ENCODE measurements at regions not wholly inside any gene's neighbourhood (a gene's known extent, or its start where the extent isn't known, plus 50 kb on each side); places are given as distances from the start of the nearest gene placed in this dataset.
"Not testable (repeated sequence)": the region's sequence is repeated elsewhere in the genome, so short reads cannot be mapped to it uniquely, and the experiment has no call there.

DNA sequence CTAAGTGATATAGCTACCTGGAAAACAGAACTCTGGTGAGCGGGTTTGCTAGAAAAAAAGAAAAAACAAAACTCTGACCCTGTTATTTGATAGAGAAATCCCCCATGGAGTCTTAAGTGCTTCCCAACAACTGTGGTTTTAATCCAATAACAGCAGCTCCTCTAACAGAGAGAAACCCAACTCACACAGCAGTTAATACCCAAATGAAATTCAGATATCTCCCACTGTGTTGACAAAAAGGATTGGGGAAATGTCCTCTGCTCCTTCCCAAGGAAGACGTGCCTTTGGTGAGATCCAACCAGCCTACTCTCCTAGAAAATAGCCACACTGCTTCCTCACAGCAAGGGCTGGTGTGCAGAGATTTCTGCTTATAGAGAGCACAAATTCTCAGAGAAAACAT lies 200.4 kb upstream of the FBXL4 start:
- H3K9me3 ChIP-seq = no peaks in the 10 kb centered on the region
- ATAC-seq (no peak), DNase-seq (no peak)
- H3K36me3 ChIP-seq = no peaks in the 10 kb centered on the region
- TF ChIP-seq, protein P1, sequence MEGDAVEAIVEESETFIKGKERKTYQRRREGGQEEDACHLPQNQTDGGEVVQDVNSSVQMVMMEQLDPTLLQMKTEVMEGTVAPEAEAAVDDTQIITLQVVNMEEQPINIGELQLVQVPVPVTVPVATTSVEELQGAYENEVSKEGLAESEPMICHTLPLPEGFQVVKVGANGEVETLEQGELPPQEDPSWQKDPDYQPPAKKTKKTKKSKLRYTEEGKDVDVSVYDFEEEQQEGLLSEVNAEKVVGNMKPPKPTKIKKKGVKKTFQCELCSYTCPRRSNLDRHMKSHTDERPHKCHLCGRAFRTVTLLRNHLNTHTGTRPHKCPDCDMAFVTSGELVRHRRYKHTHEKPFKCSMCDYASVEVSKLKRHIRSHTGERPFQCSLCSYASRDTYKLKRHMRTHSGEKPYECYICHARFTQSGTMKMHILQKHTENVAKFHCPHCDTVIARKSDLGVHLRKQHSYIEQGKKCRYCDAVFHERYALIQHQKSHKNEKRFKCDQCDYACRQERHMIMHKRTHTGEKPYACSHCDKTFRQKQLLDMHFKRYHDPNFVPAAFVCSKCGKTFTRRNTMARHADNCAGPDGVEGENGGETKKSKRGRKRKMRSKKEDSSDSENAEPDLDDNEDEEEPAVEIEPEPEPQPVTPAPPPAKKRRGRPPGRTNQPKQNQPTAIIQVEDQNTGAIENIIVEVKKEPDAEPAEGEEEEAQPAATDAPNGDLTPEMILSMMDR (IDR thresholded peaks at IDR 0.05) = no peak
- no peaks in the 10 kb centered on the region for H3K4me1 ChIP-seq
- intact Hi-C loops (cut with DNase I) = no loop called here
- H3K27me3 ChIP-seq = peaks cover 4% of the 10 kb centered on the region
- no peak overlapping the region for H3K27ac ChIP-seq
- H3K4me3 ChIP-seq = no peak overlapping the region

DNA sequence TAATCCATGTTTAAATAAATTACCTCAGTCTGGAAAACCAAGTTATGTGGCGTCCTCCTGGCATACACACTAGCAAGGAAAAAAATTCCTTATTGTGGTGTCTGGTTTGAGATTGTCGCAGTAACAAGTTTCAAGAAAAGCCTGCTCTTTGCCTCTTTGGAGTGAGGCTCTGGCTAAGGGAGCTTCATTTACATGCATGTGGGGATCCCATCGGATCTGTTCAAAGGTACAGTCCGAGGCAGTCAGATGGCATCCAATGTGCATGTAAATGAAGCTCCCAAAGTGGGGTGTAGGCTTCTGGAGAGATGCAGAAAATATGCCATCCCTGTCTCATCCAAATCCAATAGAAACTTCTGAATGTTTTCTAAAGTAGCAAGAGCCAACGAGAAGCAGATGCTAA lies 199.5 kb upstream of the FBXL4 start:
- intact Hi-C loops (cut with DNase I) = no loop called here
- Histone ChIP-seq H3K9me3 (no peaks in the 10 kb centered on the region), H3K4me1 (no peaks in the 10 kb centered on the region), H3K36me3 (no peaks in the 10 kb centered on the region), H3K27me3 (peaks cover 4% of the 10 kb centered on the region), H3K27ac (no peak overlapping the region), H3K4me3 (no peak overlapping the region)
- ATAC-seq (no peak), DNase-seq (no peak)
- TF ChIP-seq, protein P1 (IDR thresholded peaks at IDR 0.05) = no peak

DNA sequence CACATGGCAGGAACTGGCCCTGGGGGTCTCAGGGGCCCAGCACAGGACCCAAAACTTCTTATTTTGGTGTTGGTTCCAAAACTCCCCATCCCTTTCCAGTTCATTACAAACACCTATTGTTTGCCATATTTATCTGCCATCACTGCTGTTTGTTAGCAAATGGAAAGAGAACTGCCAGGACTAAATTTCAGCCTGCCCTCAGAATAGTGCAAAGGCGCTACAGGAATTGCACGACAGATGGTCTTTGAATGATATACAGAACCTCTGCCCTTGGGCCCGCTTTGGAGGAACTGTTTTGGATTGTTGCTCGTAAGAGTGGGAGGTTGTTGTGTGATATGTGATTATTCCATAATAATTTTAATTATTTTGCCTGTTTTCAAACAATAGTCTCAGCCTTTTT lies 199.0 kb upstream of the FBXL4 start:
- no peak overlapping the region for H3K27ac ChIP-seq
- no peaks in the 10 kb centered on the region for H3K4me1 ChIP-seq
- intact Hi-C loops (cut with DNase I) = no loop called here
- no peaks in the 10 kb centered on the region for H3K9me3 ChIP-seq
- TF ChIP-seq, protein P1 (IDR thresholded peaks at IDR 0.05) = no peak
- H3K4me3 ChIP-seq = no peak overlapping the region
- DNase-seq (no peak), ATAC-seq (no peak)
- H3K36me3 ChIP-seq = no peaks in the 10 kb centered on the region
- H3K27me3 ChIP-seq = peaks cover 4% of the 10 kb centered on the region

DNA sequence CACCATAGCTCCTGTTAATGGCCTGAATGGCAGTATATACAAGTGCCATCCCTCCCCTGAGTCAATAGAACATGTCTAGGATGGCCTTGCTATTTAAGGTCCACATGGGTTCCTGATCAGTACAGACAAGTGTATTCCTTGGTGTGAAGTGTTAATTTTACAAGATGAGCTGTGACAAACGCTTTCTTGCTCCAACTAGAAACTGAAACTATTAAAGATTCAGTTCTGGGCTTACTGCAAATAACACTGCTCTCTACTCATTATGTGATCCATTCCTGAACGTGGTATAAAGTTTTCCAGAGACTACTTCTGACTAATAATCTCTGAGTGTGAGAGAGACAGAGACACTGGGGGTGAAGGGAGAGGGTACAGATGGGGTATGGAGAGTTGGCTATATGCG lies 198.0 kb upstream of the FBXL4 start:
- Histone ChIP-seq H3K27me3 (peaks cover 4% of the 10 kb centered on the region), H3K9me3 (no peaks in the 10 kb centered on the region), H3K36me3 (no peaks in the 10 kb centered on the region), H3K27ac (no peak overlapping the region), H3K4me3 (no peak overlapping the region), H3K4me1 (no peaks in the 10 kb centered on the region)
- DNase-seq (no peak), ATAC-seq (no peak)
- TF ChIP-seq, protein P1 (IDR thresholded peaks at IDR 0.05) = no peak
- intact Hi-C loops (cut with DNase I) = no loop called here

DNA sequence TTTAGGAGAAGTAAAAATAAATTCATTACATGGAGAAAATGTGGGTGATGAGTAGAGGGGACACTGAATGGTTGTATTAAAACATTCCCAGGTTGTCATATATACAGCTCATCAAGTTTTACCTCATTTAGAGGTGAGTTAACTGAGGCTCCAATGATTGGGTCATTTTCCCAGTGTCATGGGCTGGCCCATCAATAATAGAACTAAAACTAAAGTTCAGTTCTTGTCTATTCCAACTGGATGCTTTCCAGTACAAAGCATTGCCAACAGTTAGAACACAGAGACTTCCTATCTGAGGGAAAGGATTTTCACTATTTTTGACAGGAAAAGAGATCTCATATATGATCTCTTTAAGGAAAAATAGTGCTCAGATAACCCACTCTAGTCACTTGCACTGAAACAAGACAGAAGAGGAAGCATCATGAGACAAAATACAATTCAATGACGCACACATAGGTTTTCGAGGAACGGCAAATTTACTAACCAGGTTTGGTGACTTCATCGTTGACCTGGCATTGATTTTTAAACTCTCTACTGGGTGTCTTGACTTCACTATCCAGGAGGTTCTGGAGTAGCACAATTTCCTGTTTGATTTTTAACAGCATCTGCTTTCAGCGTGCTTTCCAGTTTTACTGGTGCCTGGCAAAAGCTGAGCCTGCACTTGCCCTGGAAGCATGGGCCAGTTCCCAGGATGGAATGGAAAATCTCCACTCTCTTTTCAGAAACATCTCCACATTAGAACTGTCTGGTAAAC lies 195.5 kb upstream of the FBXL4 start:
- DNase-seq (no peak), ATAC-seq (no peak)
- Histone ChIP-seq H3K9me3 (no peaks in the 10 kb centered on the region), H3K4me1 (no peaks in the 10 kb centered on the region), H3K4me3 (no peak overlapping the region), H3K27me3 (peaks cover 4% of the 10 kb centered on the region), H3K27ac (no peak overlapping the region), H3K36me3 (no peaks in the 10 kb centered on the region)
- TF ChIP-seq, protein P1 (IDR thresholded peaks at IDR 0.05) = no peak
- intact Hi-C loops (cut with DNase I) = no loop called here

DNA sequence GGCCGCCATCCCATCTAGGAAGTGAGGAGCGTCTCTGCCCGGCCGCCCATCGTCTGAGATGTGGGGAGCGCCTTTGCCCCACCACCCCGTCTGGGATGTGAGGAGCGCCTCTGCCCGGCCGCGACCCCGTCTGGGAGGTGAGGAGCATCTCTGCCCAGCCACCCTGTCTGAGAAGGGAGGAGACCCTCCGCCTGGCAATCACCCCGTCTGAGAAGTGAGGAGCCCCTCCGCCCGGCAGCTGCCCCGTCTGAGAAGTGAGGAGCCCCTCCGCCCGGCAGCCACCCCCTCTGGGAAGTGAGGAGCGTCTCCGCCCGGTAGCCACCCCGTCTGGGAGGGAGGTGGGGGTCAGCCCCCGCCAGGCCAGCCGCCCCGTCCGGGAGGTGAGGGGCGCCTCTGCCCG lies 194.2 kb upstream of the FBXL4 start:
- ATAC-seq; DNase-seq; H3K27ac ChIP-seq; H3K36me3 ChIP-seq; intact Hi-C loops (cut with DNase I); H3K4me3 ChIP-seq; H3K4me1 ChIP-seq; H3K9me3 ChIP-seq; H3K27me3 ChIP-seq: not testable (repeated sequence)
